CD4-positive, alpha-beta T cell treated with Interleukin-15 for 4 hours (primary cell): ENCODE measurements at regions not wholly inside any gene's neighbourhood (a gene's known extent, or its start where the extent isn't known, plus 50 kb on each side); places are given as distances from the start of the nearest gene placed in this dataset.
"Not testable (repeated sequence)": the region's sequence is repeated elsewhere in the genome, so short reads cannot be mapped to it uniquely, and the experiment has no call there.

Experiments used
- DNase-seq: peaks from one replicate; pipeline ENCODE4 v3.0.0-alpha.2; 2020; ENCODE audit warnings: low spot score

DNA sequence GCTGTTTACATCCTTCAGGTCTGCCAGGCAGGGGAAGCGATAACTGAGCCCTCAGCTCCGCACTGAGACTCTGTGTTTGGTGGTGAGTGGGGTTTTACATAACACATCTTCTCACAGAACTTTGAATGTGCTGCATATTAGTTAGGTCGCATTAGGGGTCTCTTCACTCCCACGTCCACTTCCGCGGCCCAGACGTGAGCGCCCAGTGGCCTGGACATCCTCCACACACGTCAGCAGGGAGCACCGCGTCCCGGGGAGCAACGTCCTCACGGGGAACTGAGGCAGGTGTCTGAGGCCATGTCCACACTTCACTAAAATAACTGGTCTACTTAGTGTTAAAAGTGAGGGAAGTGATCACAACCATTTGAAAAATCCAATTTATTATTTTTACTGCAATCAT lies 100.4 kb upstream of the SATB2 start:
- DNase-seq = no peak

DNA sequence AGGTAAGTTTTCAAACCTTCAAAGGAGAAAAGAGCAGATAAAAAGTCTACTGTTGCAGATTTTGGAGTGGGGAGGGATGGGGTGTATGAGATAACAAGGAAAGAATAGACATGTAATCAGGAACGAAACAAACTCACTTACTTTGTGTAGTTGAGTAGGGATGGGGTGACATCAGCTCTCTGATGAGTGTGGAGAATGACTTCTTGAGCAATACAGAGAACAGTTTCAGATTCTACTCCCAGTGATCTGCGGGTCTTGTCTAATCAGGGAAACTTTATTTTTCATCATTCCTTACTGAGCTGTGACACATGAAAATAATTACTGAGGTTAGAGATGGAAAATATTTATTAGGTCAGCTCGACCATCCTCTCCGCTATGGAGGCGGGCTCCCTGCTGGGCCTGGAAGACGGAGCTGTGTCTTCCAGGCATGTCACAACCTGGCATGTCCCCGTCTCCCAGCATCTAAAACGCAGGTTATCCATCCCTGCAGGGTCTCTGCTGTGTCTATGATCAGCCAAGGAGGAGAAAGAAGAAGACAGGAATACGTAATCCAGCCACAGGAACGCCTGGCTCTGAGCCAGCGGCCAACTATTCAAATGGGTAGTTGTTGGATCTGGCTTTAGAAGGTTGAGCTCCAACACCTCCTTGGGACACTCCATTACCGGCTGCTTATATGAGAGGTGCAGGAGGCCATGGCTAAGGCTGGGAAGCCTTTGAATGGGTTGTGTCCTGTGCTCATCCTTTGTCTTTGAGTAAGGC lies 99.0 kb upstream of the SATB2 start:
- DNase-seq = no peak

- DNase-seq = no peak
These were observed 96.3 kb upstream of the SATB2 start for GRCh38 chr2:199554026-199554425.

GRCh38 chr2:199552141-199552540 lies 94.4 kb upstream of the SATB2 start:
- DNase-seq = no peak

DNA sequence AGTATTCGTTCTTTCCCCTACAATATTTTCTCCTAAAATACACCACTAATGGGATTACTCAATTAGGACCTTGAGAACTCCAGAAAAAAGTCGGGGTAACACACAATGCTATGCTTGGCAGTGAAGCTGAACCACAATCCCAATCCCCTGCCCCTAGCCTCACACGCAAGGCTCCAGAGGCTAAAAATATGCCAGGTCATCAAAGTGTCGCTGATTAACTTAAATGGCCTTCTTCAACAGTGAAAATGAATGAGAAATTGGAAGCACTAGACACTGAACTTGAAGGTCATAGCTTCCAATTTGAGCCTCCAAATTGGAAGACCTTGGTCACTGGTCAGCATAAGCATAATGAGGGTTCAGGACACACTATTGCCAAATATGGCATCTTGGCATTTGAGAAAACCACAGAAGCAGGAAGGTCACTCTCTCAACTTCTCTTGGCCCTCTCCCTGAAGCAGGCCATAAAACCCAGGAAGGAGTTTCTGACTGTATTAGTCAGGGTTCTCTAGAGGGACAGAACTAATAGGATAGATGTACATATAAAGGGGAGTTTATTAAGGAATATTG lies 86.0 kb upstream of the SATB2 start:
- no peak for DNase-seq

GRCh38 chr2:199535445-199536177 lies 77.9 kb upstream of the SATB2 start:
- DNase-seq = no peak

- DNase-seq = not testable (repeated sequence)
These were observed 76.1 kb upstream of the SATB2 start for GRCh38 chr2:199533873-199534272.

DNA sequence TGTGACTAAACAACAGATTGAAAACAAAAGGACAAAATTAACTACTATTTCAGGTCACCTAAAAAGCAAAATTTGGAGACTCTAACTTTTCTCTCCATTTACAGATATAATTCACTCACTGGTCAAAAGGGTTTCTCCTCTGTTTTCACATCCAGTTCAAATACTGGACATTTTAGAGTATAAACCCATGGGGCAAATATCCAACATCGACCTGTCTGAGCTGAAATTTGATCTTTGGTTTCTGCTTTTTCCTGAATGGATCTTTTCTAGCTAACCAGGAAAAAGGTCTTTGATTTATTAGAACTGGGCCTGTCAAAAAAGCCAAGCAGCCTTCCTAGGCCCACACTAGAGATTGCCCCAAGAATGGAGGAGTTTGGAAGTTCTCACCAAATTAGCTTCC lies 69.3 kb upstream of the SATB2 start:
- DNase-seq = no peak

- no peak for DNase-seq
These were observed 67.2 kb upstream of the SATB2 start for GRCh38 chr2:199524689-199525574.

DNA sequence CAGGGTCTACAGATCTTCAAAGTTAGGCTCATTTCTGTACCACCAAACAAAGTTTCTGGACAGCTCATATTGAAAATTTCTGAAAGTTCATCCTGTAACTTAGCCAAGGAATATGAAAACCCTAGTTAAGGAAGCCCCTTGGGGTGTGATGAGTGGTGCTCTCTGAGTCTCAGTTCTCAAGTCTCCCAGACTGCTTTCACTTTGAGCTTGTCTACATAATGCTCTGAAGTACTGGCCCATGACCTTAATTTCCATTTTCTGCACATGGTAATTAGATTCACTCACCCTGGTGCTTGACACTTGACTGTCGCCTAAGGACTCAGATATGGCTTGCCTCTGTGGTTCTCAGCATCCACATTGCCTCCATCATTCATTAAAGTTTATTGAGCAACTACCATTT lies 51.7 kb upstream of the SATB2 start:
- no peak for DNase-seq
